ENCODE measurements at regions not wholly inside any gene's neighbourhood (a gene's known extent, or its start where the extent isn't known, plus 50 kb on each side); places are given as distances from the start of the nearest gene placed in this dataset.

- TF ChIP-seq CTCF (IDR thresholded peaks at IDR 0.05; ENCODE audit: insufficient read depth, low read length, poor library complexity, severe bottlenecking): no peak
- TF ChIP-seq EZH2phosphoT487 (conservative IDR thresholded peaks at IDR 0.05; ENCODE audit: low read length): no peak
Measured at GRCh38 chr15:98076021-98076816, 115.7 kb downstream of the ARRDC4 start.
